Lung microvascular endothelial cell (primary cell): ENCODE measurements at regions not wholly inside any gene's neighbourhood (a gene's known extent, or its start where the extent isn't known, plus 50 kb on each side); places are given as distances from the start of the nearest gene placed in this dataset.
A peak's percentile ranks its signal among the peaks of the same experiment; 100 is the strongest.

Experiments
- DNase-seq, 2 donors: peaks; one replicate each; pipeline versions ENCODE4 v3.0.0 to v3.0.0-alpha.2; 2010; ENCODE audit warnings: low read depth in 2 of 2

DNA sequence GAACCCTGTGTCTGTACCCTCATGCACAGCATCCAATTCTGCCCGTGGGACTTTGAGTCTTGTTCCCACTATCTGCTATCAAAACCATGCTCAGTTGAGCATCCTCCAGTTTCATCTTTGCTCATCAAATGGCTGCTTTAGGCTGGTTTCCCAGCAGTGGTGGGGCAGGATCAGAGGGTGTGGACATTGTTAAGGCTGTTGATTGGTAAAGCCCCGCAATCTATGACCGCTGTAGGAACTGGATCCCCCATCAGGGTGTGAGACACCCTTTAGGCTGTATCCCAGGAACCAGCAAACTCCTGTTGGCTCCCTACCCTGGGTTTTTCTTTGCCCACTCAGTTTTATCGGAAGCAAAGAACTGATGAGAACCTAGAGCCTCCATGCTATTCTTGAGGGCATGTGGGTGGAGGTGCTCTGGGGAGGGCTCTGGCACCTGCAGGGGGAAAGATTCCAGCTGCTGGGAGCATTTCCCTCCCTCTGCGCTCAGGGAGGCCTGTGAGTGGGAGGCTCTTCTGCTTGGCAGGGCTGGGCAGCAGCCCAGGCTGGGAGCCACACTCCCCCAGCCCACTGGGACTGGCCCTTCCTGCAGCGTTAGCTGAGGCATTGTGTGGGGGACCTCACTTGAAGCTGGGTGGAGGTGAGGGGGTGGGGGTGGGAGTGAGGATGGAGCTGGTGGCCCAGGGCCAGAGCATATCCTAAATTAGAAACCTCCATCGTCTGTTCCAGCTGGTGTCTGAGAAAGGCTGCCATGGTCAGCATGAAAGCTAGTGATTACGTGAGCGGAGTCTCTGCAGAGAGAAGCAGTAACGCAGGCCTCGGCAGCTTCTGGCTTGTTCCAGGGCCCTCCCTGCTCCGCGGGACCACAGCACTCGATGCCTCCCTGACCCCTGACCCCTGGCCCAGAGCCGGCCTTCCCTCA is 160.6 kb downstream of the IRF8 start:
- no peak for DNase-seq

DNA sequence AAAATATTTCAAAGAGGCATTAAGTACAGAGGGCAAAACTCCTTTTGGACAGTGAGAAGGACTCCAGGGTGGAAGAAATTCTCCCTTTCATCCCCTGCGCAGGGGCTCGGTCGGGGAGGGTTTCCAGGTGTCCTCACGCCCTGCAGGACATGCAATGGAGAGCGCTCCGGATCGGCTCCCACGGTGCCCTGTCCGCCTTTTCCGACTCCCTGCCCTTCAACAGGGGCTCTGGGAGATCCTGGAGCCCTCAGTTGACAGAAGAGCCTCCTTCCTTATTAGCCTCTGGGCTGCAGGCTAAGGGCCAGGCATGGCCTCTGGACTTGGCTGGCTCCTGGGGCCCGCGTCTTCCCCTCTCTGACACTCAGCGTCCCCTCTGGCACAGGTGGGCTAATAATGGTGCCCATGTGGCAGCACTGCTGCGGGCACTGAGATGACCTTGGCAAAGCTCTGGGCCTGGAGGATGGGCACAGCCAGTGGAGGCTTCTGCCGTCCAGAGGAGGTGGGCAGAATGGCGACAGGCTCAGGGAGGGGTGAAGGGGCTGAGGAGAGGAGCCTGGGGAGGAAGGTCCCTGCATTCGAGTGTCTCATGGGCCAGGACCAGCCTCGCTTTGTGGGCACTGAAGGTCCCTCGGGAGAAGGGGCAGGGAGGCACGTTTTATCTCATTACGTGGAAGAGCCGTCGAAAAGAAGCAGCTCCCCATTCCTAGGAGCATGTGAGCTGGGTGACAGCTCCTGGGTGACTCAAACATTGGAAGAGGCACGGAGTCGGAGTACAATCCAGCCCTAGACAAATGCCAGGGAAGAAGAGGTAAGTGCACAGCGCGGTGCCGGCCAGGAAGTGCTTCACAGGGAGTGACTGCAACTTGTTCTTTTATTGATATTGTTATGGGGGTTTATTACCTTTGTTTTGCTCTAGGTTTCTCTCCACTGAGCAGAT is 161.7 kb downstream of the IRF8 start:
- DNase-seq: no peak

DNA sequence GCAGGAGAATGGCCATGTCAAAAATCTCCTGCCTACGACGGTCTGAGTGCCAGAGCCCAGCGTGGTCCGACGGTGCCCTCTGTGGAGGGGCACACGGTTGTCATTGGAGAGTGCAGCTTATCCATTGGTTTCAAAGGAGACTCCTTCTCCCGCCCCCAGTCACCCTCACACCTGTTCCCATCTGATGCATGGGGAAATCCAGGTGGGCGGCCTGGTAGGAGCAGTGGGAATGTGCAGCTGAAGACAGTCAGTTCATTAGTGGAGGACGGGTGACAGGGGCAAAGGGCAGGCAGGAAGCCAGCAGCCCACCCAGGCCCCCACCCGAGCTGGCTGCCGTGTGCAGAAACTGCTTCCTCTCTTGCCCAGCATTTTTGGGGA is 162.3 kb downstream of the IRF8 start:
- no peak for DNase-seq

DNA sequence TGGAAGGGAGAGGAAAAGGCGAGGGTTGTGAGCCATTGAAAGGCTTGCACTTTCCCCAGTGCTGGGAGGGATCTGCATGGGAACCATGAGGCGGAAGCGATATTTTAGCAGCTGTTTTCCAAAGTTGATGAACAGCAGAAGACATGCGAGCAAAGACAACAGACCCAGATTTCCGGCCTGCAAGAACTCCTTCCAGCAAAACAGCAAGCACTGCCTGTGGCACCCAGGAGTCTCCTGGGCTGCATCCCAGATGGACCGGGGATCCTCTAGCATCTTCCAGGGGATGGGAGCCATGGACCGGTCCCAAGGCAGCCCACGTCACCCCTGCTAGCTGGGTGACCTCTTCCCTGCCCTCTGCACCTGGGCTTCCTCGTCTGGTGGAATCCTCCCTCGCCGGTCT is 162.8 kb downstream of the IRF8 start:
- DNase-seq: no peak

DNA sequence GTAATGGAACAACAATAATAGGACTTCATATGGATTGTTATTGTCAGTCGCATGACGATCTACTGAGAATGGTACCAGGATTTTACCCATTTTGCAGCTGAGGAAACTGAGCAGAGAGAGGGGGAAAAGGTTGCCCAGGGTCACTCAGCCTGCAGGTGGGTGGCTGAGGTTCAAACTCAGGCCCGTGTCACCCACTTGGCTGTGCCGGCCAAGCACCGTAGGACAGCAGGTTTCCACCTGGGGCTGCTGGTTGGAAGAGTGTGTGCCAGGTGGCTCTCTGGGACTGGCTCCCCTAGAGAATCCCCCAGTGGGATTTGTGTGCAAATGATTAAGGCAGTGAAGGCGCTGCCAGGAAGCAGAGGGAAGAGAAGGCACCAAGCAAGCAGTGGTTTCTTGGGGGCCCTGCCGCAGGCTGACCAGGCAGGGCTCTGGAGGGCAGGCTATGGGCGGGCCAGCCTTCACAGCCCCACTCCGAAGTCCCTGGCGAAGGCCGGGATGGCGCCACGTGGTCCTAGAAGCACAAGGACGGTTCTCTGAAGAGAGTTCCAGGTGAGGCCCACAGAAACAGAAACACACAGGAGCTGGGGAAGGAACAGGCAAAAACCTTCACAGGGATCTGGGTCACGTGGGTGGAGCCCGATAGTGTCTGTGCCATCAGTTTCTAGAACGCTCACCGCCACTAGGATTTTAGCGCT is 163.5 kb downstream of the IRF8 start:
- DNase-seq: no peak

DNA sequence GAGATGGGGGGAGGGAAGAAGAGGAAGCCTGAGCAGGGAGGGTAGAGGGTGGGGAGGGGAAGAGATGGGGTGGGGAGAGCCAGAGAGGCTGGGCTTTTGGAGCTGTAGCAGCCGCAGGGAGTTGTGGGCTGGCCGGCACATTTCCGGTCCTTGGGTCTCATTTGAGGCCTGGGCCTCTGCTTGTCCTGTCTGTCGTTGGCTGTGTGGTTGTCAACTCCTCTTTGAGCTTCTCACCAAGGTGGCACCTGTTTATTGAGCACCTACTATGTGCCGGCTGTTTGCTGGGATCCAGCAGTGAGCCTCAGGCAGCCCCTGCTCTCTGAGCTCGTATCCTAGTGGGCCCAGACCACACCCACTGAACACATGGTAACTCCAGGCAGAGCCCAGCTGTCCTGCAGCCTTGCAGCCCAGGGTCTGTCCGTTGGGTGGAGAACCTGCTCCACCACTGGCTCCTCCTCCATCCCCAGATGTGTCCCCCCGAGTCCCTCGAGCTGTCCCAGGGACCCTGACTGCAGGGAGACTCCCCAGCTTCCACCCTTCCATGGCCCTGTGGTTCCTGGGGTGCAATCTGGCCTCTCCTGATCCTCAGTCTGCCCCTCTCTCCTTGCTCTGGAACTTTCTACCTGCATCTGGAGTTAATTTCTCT is 164.9 kb downstream of the IRF8 start:
- DNase-seq: no peak

DNA sequence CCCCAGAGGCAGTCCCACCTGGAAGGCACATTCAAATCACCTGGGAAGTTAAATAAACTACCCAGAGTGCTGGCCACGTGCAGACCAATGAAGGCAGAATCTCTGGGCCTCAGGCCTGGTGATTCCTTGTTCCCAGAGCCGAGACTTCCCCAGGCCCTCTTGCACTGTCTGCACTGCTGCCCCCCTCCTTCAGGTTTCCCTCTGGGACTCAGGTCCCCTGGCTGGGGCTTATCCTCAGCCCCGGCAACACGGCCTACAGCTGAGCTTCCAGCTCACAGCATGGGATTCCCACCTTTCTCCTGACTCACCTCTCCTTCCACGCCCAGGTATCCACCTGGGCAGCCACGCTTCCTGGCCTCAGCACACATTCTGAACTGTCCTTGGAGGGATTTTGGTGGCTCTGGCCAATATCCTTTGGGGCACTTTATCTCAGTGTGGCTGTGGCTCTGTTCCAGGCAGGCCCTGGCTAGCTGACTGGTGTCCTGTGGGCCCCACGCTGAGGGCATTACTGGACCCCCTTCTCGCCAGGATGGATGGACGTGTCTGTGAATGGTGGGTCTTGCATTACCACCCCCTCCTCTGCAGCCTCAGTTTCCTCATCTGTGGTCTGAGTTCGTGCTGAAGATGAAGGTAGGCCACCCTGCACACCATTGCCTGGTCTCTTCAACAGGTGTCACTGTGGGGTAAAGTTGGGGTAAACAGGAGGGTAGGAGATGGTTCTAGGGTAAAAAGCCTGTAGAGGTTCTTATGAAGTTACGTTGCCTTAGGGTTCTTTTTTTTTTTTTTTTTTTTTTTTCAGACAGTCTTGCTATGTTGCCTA is 165.7 kb downstream of the IRF8 start:
- DNase-seq: no peak

DNA sequence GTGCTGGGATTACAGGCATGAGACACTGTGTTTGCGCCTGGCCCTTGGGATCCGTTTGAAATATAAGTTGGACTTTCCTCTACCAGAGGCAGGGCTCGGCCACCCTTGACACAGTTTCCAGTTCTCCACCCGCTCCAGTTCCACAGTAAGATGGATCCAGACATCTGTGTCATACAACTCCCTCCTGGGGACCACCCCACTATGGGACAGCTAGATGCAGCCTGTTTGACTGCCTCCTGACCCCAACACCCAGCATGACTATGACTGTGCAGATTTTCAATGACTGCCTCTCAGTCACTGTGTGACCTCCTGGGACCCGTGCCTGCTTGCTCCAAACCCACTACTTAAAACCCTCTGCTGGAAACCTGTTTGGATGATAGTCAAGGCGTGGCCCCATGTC is 166.7 kb downstream of the IRF8 start:
- DNase-seq: no peak

DNA sequence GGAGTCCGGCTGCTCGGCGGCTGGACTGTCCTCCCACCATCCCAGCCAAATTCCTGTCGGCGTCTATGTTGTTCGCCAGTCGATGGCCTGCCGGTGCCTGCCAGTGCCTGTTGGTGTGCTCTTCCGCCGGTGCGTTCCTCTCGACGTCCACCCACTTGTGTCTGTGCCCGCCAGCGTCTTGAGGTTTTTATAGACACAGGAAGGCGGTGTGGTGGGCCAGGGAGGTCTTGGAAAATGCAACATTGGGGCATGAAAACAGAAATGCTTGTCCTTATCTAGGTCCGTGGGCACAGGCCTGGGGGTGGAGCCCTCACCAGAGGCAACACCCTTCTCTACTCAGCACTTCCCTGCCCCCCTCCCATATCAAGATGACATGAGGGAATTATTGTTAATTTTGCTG is 167.8 kb downstream of the IRF8 start:
- DNase-seq: no peak

DNA sequence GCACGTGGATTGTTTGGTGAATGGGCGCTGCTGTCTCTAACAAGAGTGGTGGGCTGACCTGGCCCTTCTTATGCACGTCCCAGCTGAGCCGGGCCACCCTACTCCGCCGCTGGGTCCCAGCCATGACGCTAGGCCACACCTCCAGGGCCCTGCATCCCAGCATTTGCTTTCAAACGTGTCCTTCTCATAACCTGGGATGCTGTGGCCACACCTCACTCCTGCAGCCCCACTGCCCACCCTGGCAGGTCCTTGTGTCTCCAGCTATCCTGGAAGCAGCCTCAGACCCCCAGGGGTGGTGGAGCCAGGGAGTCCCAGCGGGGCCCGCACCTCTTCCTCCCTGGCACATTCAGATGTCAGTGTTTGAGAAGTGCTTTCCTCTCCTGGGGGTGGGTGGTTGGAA is 168.6 kb downstream of the IRF8 start:
- DNase-seq: no peak

DNA sequence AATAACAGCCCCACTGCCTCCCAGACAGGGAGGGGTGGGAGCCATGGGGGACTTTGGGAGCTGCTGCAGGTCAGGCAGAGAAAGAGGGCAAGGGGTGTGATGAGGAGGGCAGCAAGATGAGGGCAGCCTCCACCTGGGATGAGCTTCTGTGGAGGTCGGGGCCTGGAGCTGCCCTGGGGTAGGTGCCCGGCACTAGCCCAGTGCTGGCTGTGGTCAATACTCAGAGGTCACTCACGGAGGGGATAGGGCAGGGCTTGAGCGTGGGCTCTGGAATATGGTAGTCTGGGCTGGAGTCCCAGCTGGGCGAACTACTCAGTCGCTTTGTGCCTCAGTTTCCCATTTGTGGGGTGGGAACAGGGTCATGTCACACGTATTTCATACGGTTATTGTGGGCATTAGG is 169.0 kb downstream of the IRF8 start:
- no peak for DNase-seq

DNA sequence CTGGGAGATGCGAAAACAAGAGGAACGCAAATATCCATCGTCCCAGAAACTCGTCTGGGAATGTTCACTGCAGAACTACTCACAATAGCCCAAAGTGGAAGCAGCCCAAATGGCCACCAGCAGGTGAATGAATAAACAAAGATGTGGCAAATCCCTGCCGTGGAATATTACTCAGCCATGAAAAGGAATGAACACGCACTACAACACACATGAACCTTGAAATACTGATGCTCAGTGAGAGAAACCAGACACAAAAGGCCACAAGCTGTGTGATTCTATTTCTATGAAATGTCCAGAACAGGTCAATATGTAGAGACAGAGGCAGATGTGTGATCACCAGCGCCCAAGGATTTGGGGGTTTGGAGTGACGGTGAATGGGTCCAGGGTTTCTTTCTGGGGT is 169.8 kb downstream of the IRF8 start:
- no peak for DNase-seq

DNA sequence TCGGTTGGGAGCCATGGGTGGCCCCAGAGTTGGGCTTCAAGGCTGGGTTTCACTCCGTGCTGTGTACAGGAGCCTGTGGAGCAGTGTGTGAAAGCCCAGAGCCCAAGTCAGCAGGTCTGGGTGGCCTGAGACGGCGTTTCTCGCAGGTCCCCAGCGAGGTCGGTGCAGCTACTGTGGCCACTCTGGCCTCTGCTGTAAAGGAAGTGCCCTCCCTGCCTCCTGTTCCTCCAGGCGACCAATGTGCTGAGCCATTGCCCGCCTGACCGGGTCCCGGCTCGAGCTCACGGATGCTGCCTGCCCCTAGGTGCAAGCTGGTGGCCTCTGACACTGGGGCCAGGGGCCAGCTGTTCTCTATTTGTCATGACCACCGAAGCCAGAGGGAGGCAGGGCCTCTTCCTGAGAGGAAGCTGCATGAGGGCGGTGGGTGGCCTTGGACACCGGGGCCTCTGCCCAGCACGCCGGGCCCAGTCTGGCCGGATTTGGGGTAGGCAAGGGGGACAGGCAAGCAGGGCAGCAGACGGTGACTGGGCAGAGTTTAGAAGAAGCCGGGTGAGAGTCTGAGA is 170.9 kb downstream of the IRF8 start:
- DNase-seq: peak in 1 of 2 donors; percentile 35

DNA sequence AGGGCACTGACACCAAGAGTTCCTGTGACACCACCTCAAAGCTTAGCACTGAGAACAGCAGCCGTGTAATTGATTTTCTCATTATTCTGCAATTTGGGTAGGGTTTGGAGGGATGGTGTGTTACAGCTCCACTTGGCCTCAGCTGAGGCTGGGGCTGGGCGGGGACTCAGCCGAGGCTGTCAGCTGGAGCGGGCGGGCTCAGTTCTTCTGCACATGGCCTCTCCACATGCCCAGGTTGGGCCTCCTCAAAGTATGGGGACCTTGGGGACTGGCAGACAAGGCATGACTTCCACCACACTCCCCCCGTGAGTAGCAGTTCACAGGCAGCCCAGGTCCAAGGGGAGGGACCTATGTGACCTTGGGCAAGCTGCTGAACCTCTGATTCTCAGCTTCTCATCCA is 171.5 kb downstream of the IRF8 start:
- no peak for DNase-seq

DNA sequence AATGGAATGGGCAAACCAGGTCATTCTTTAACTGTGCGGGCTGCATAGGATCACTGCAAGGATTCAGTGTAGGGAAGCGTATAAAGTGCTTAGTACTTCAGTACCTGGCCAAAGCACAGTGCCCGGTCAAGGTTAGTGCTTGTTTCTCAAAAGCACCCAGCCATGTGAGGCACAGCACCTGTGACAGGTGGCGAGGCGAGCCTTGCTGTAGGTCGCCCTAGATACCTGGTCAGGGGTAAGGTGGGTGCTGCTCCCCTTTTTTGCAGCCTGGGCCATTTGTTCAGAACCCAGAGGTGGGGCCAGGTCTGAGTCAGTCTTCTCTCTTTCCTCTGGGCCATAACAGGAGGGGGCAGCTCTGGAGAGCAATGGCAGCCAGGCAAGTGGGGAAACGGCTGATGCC is 172.0 kb downstream of the IRF8 start:
- no peak for DNase-seq

DNA sequence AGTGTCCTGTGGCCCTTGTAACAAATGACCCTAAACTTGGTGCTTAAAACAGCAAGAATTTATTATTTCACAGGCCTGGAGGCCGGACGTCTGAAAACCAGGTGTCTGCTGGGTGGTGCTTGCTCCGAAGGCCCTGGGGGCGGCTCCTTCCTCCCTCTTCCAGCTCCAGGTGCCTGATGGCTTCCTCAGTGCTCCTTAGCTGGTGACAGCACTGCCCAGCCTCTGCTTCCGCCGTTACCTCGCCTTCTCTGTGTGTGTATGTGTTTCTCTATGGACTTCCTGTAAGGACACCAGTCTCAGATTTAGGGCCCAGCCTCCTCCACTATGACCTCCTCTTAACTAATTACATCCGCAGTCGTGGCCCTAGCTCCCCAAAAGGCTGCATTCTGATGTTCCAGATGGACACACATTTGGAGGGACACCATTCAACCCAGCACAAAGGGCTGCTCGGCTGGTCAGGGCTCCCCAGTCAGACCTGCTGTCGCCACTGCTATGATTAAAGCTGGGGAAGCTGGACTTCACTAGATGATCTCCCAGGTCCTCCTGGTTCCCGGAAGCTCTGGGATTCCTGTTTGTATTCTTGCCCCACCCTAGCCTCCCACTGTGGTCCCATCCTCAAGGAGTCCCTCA is 172.8 kb downstream of the IRF8 start:
- no peak for DNase-seq

DNA sequence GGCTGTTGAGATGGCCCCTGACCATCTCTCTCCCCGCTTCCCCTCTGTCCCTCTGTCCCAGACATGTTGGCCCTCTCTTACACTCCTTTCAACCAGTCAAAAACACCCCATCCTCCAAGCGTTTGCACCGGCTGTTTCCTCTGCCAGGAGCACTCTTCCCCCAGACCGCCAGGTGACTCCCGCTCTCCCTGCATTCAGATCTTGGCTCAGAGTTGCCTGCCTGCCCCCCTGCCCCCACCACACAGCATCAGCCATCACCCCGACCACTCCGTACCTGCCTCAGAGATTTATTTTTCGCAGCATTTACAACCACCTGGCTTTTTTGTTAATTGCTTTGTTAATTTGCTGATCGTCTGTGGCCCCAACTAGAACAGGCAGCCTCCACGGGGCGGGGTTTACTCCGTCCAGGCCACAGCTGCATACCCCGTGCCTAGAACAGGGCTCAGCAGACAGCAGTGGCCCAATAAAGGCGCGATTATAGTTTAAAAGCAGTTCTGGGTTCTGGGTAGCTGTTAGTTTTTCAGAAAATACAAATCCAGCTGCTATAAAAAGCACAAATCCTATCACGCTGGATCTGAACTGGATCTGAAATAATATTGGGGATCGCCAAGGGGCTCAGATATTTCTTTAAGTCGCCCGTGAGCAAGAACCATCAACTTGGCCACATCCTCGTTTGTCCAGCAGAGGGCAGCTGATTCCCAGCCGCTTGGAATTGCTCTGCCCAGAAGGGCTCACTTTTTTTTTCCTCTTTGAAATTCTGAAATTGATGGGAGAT is 173.6 kb downstream of the IRF8 start:
- DNase-seq: peak; percentile 82 to 83

DNA sequence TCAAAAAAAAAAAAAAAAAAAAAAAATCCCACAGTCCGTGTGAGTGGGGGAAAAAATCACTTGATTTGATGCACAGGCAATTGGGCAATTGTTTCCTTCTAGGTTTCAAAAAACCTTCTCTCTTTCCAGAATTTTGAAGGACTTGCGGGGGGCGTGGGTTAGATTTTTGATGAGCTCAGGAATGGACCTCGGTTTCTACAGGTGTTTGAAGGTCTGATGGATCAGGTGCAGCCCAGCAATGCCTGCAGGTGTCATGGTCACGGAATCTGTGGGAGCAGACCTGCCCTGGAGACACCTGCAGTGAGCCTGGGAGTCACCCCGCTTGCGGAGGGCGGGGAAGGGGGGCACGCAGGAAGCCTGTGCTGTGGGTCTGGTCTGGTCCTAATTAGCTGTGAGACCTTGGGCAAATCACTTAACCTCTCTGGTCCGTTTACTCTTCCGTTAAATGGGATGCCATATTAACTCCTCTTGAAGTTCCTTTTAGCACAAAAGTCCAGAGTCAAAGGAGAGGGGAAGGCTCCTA is 174.2 kb downstream of the IRF8 start:
- no peak for DNase-seq
